IMR-90 (cell line): ENCODE measurements at regions not wholly inside any gene's neighbourhood (a gene's known extent, or its start where the extent isn't known, plus 50 kb on each side); places are given as distances from the start of the nearest gene placed in this dataset.

ENCODE experiments used
- ATAC-seq: fragments of 200-7000 bp; cut with Tn5 transposase; 2 replicates; pipeline ENCODE4 v1.9.1; 2020; ENCODE audit warnings: low read depth, mild to moderate bottlenecking, moderate library complexity
- BruUV-seq: library from RNA; stranded (reverse); fragments of 400-500 nt; replicated peaks from 2 replicates; lab custom pipeline; 2021; lab: Mats Ljungman, UMichigan
- CTCF ChIA-PET: fragments of 300-600 bp; formaldehyde crosslinking; extraction: SDS; loops from one replicate; lab custom pipeline; 2021; ENCODE audit warnings: antibody characterized with exemption; lab: Yijun Ruan, JAX
- POLR2A ChIA-PET: fragments of 300-600 bp; sonication (Branson Sonifier 250); formaldehyde crosslinking; loops from one replicate; lab custom pipeline; 2022; ENCODE audit warnings: antibody characterized with exemption; ENCODE audit not compliant: unreplicated experiment; lab: Charles Lee
- DNase-seq: peaks from one replicate; pipeline ENCODE4 v3.0.0; 2013
- H2AFZ ChIP-seq: replicated peaks from 2 replicates; pipeline ENCODE3; 2013; ENCODE audit warnings: low read length, mild to moderate bottlenecking; ENCODE audit not compliant: poor library complexity
- H2AK5ac ChIP-seq: 2 replicates; pipeline ENCODE4 v1.6.1; 2013; ENCODE audit warnings: low read depth, low read length, inconsistent platforms
- H2AK9ac ChIP-seq: replicated peaks from 2 replicates; pipeline ENCODE3; 2013; ENCODE audit warnings: mild to moderate bottlenecking, low read depth, low read length, moderate library complexity; ENCODE audit not compliant: poor library complexity
- H2BK120ac ChIP-seq: 2 replicates; pipeline ENCODE4 v1.6.1; 2013; ENCODE audit warnings: low read depth, low read length, inconsistent platforms
- H2BK15ac ChIP-seq: 3 replicates; pipeline ENCODE4 v1.6.1; 2013; ENCODE audit warnings: low read depth, low read length, inconsistent platforms
- H2BK20ac ChIP-seq: 2 replicates; pipeline ENCODE4 v1.6.1; 2013; ENCODE audit warnings: low read depth, mild to moderate bottlenecking, inconsistent platforms, low read length, moderate library complexity
- H2BK5ac ChIP-seq: 2 replicates; pipeline ENCODE4 v1.6.1; 2013; ENCODE audit warnings: mild to moderate bottlenecking, low read depth, low read length, inconsistent platforms; ENCODE audit not compliant: poor library complexity, severe bottlenecking
- H3K14ac ChIP-seq: replicated peaks from 2 replicates; pipeline ENCODE4 v1.6.1; 2013; ENCODE audit warnings: low read depth, low read length, inconsistent platforms
- H3K18ac ChIP-seq: 2 replicates; pipeline ENCODE4 v1.6.1; 2013; ENCODE audit warnings: low read depth, low read length, control low read depth
- H3K23ac ChIP-seq: 2 replicates; pipeline ENCODE4 v1.6.1; 2013; ENCODE audit warnings: low read depth, low read length, inconsistent platforms
- H3K27ac ChIP-seq: 2 replicates; pipeline ENCODE4 v1.5.1; 2013; ENCODE audit warnings: mild to moderate bottlenecking, control low read depth, low read length; ENCODE audit not compliant: insufficient read depth
- H3K27me3 ChIP-seq: 2 replicates; pipeline ENCODE4 v1.6.1; 2013; ENCODE audit warnings: low read length; ENCODE audit not compliant: control insufficient read depth, insufficient read depth
- H3K36me3 ChIP-seq: 2 replicates; pipeline ENCODE4 v1.6.1; 2013; ENCODE audit warnings: low read length, mixed read lengths; ENCODE audit not compliant: control insufficient read depth, insufficient read depth
- H3K4ac ChIP-seq: 2 replicates; pipeline ENCODE4 v1.6.1; 2013; ENCODE audit warnings: low read depth, low read length, inconsistent platforms
- H3K4me1 ChIP-seq: 2 replicates; pipeline ENCODE4 v1.6.1; 2013; ENCODE audit warnings: low read length, mixed read lengths; ENCODE audit not compliant: control insufficient read depth, insufficient read depth
- H3K4me2 ChIP-seq: 2 replicates; pipeline ENCODE4 v1.6.1; 2013; ENCODE audit warnings: low read depth, mild to moderate bottlenecking, control low read depth, low read length, moderate library complexity
- H3K4me3 ChIP-seq: 2 replicates; pipeline ENCODE4 v1.5.1; 2013; ENCODE audit warnings: low read depth, mild to moderate bottlenecking, control low read depth, low read length, moderate library complexity; ENCODE audit not compliant: insufficient read depth
- H3K56ac ChIP-seq: 2 replicates; pipeline ENCODE4 v1.6.1; 2013; ENCODE audit warnings: low read length, inconsistent platforms; ENCODE audit not compliant: insufficient read depth; ENCODE audit errors: extremely low read depth
- H3K79me1 ChIP-seq, 2 experiments: 2 replicates each; pipeline ENCODE4 v1.6.1; 2013; ENCODE audit warnings: low read length in 2 of 2, inconsistent platforms in 1 of 2, low read depth in 1 of 2
- H3K9ac ChIP-seq: 2 replicates; pipeline ENCODE4 v1.6.1; 2013; ENCODE audit warnings: low read depth, low read length, control low read depth
- H3K9me1 ChIP-seq: 2 replicates; pipeline ENCODE4 v1.6.1; 2013; ENCODE audit warnings: low read length, inconsistent platforms; ENCODE audit not compliant: insufficient read depth
- H3K9me3 ChIP-seq: 2 replicates; pipeline ENCODE4 v1.6.1; 2013; ENCODE audit warnings: low read length; ENCODE audit not compliant: control insufficient read depth, insufficient read depth
- H4K20me1 ChIP-seq: 2 replicates; pipeline ENCODE4 v1.6.1; 2013; ENCODE audit warnings: low read length, inconsistent platforms; ENCODE audit not compliant: insufficient read depth
- H4K5ac ChIP-seq: 2 replicates; pipeline ENCODE4 v1.6.1; 2013; ENCODE audit warnings: mild to moderate bottlenecking, low read depth, low read length, control low read depth
- H4K8ac ChIP-seq, 2 experiments: 2 replicates each; pipeline ENCODE4 v1.6.1; 2013; ENCODE audit warnings: low read depth in 2 of 2, low read length in 2 of 2, control low read depth in 1 of 2, inconsistent platforms in 1 of 2
- H4K91ac ChIP-seq: 2 replicates; pipeline ENCODE4 v1.6.1; 2013; ENCODE audit warnings: low read depth, low read length, inconsistent platforms; ENCODE audit not compliant: insufficient read depth
- BHLHE40 ChIP-seq: fragments of 150-350 bp; IDR thresholded peaks from 2 replicates; pipeline ENCODE4 v1.6.1; 2016; ENCODE audit warnings: mild to moderate bottlenecking, low read depth, low read length
- FOS ChIP-seq: fragments of 150-350 bp; IDR thresholded peaks from 2 replicates; pipeline ENCODE4 v1.6.1; 2016; ENCODE audit warnings: low read depth, low read length
- POLR2A ChIP-seq: IDR thresholded peaks from 2 replicates; pipeline ENCODE4 v1.6.1; 2012; ENCODE audit warnings: mild to moderate bottlenecking, low read depth, low read length
- RCOR1 ChIP-seq: IDR thresholded peaks from 2 replicates; pipeline ENCODE4 v1.6.1; 2012; ENCODE audit warnings: mild to moderate bottlenecking, low read length, improper control_type of control experiment; ENCODE audit not compliant: insufficient replicate concordance
- RFX5 ChIP-seq: IDR thresholded peaks from 2 replicates; pipeline ENCODE4 v1.8.0; 2012; ENCODE audit warnings: low read depth, mild to moderate bottlenecking, low read length, moderate library complexity
- WGBS, 2 experiments: methylation state at CpG; one replicate each; pipeline versions ENCODE4 v1.1.5 to v1.1.7; 2013; ENCODE audit warnings: missing lambda C conversion rate in 2 of 2; ENCODE audit not compliant: insufficient read length in 1 of 2; ENCODE audit errors: extremely low coverage in 2 of 2; 5-methylcytosine and 5-hydroxymethylcytosine counted together
- dilution Hi-C: fragments of 300-500 bp; cut with HindIII; formaldehyde crosslinking; loops from one replicate; pipeline ENCODE4 v1.14.3; 2018; ENCODE audit warnings: low sequenced_read_pairs; ENCODE audit not compliant: unreplicated experiment
- in situ Hi-C: fragments of 300-500 bp; cut with MboI; formaldehyde crosslinking; loops from 3 replicates; pipeline ENCODE4 v1.14.3; 2019; ENCODE audit warnings: low sequenced_read_pairs, inconsistent platforms, mixed read lengths
- intact Hi-C: fragments of 100-400 bp; cut with micrococcal nuclease; formaldehyde crosslinking; loops from 2 replicates; pipeline ENCODE4 v1.10.0; 2022
- TF ChIP-seq, protein P1 (sequence below): fragments of 150-350 bp; IDR thresholded peaks from 2 replicates; pipeline ENCODE4 v1.6.1; 2016; ENCODE audit warnings: low read depth, mild to moderate bottlenecking, low read length, moderate library complexity, borderline replicate concordance

DNA sequence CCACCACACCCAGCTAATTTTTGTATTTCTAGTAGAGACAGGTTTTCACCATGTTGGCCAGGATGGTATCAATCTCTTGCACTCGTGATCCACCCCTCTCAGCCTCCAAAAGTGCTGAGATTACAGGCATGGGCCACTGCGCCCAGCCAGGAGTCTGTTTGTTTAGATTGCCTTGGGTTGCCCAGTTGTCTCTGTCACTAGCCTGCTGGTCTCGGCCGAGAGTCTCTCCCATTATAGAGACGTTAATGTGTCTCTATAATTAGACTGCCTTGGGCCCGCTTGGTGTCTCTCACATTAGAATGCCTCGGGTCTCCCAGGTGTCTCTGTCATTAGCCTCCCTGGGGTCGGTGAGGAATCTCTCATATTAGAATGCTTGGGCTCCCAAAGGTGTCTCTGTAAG is 1533.6 kb downstream of the UQCRFS1 start:
- in situ Hi-C loops (no loop called here), dilution Hi-C loops (no loop called here), intact Hi-C loops (no loop called here)
- no peak overlapping the region for H3K14ac ChIP-seq
- DNase-seq (no peak), ATAC-seq (no peak)
- no peak overlapping the region for H3K4ac ChIP-seq
- no peaks in the 10 kb centered on the region for H3K36me3 ChIP-seq
- H3K27me3 ChIP-seq: no peaks in the 10 kb centered on the region
- no TSS peak for BruUV-seq
- no peak overlapping the region for H2AFZ ChIP-seq
- ChIA-PET POLR2A (no interaction called here), CTCF (no interaction called here)
- H3K4me2 ChIP-seq: no peak overlapping the region
- H3K9me1 ChIP-seq: no peaks in the 10 kb centered on the region
- H3K9me3 ChIP-seq: peaks cover 18% of the 10 kb centered on the region
- no peak overlapping the region for H3K18ac ChIP-seq
- no peaks in the 10 kb centered on the region for H3K4me1 ChIP-seq
- no peaks in the 10 kb centered on the region for H3K79me1 ChIP-seq
- no peak overlapping the region for H4K8ac ChIP-seq
- no peak overlapping the region for H3K27ac ChIP-seq
- TF ChIP-seq RCOR1 (no peak), FOS (no peak), RFX5 (no peak), BHLHE40 (no peak), POLR2A (no peak)
- TF ChIP-seq, protein P1, sequence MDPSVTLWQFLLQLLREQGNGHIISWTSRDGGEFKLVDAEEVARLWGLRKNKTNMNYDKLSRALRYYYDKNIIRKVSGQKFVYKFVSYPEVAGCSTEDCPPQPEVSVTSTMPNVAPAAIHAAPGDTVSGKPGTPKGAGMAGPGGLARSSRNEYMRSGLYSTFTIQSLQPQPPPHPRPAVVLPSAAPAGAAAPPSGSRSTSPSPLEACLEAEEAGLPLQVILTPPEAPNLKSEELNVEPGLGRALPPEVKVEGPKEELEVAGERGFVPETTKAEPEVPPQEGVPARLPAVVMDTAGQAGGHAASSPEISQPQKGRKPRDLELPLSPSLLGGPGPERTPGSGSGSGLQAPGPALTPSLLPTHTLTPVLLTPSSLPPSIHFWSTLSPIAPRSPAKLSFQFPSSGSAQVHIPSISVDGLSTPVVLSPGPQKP: no peak
- no peak overlapping the region for H4K5ac ChIP-seq
- H3K23ac ChIP-seq: no peak overlapping the region
- no peak overlapping the region for H2AK9ac ChIP-seq
- no peak overlapping the region for H2BK5ac ChIP-seq
- H2BK20ac ChIP-seq: no peak overlapping the region
- no peak overlapping the region for H3K56ac ChIP-seq
- H2BK15ac ChIP-seq: no peak overlapping the region
- H4K91ac ChIP-seq: no peak overlapping the region
- no peaks in the 10 kb centered on the region for H4K20me1 ChIP-seq
- no CpG with 5 or more reads among the region's 8 CpGs for WGBS, 2 experiments
- no peak overlapping the region for H2BK120ac ChIP-seq
- no peak overlapping the region for H3K9ac ChIP-seq
- H2AK5ac ChIP-seq: no peak overlapping the region
- H3K4me3 ChIP-seq: no peak overlapping the region
